K562 (cell line): ENCODE measurements at regions not wholly inside any gene's neighbourhood (a gene's known extent, or its start where the extent isn't known, plus 50 kb on each side); places are given as distances from the start of the nearest gene placed in this dataset.

Experiments used
- ATAC-seq: fragments of 200-7000 bp; cut with Tn5 transposase; 3 replicates; pipeline ENCODE4 v1.9.1; 2020; ENCODE audit warnings: moderate library complexity
- BruUV-seq: library from RNA; stranded (reverse); fragments of 400-500 nt; replicated peaks from 2 replicates; lab custom pipeline; 2021; lab: Mats Ljungman, UMichigan
- CTCF ChIA-PET: fragments of 300-600 bp; formaldehyde crosslinking; extraction: SDS; loops from one replicate; lab custom pipeline; 2021; ENCODE audit warnings: low intra/inter-chr PET ratio; lab: Yijun Ruan, JAX
- POLR2A ChIA-PET: fragments of 300-600, 350-650 bp; sonication (Branson Sonifier 250); formaldehyde crosslinking; extraction: SDS; loops from one replicate; lab custom pipeline; 2021; ENCODE audit warnings: antibody characterized with exemption, inconsistent platforms; lab: Yijun Ruan, JAX
- DNase-seq, 4 experiments: peaks; one replicate each; pipeline versions ENCODE4 v3.0.0 to v3.0.0-alpha.2; 2011 to 2018; ENCODE audit warnings: low spot score in 3 of 4, mixed read lengths in 3 of 4; ENCODE audit errors: extremely low read depth in 1 of 4
- FAIRE-seq: peaks from 2 replicates; lab custom pipeline; 2011; peaks lifted over from hg19 to GRCh38; lab: Jason Lieb, UNC
- H2AFZ ChIP-seq: 2 replicates; pipeline ENCODE4 v1.6.0; 2011; ENCODE audit warnings: low read depth, low read length, control low read depth, inconsistent platforms
- H3K27ac ChIP-seq: fragments of 200-600 bp; 3 replicates; pipeline ENCODE4 v1.8.0; 2011; ENCODE audit warnings: low read depth, mild to moderate bottlenecking, control low read depth, inconsistent platforms, low read length, moderate library complexity, mixed read lengths; ENCODE audit errors: extremely low read depth
- H3K27me3 ChIP-seq, 2 experiments: fragments of 300-600 bp in 1 of 2; 2 replicates in 1 of 2; 3 replicates in 1 of 2; pipeline versions ENCODE4 v1.6.0 to v1.8.0; 2011; ENCODE audit warnings: inconsistent platforms in 2 of 2, low read length in 2 of 2, mild to moderate bottlenecking in 1 of 2, mixed read lengths in 1 of 2, moderate library complexity in 1 of 2; ENCODE audit not compliant: control insufficient read depth in 2 of 2, insufficient read depth in 2 of 2
- H3K36me3 ChIP-seq: fragments of 300-600 bp; 3 replicates; pipeline ENCODE4 v1.8.0; 2011; ENCODE audit warnings: mild to moderate bottlenecking, low read length, inconsistent platforms; ENCODE audit not compliant: control insufficient read depth, insufficient read depth
- H3K4me1 ChIP-seq, 2 experiments: fragments of 200-600 bp in 1 of 2; replicated peaks in 1 of 2; 2 replicates in 1 of 2; 3 replicates in 1 of 2; pipeline versions ENCODE4 v1.5.1 to v1.8.0; 2011; ENCODE audit warnings: inconsistent platforms in 2 of 2, low read length in 2 of 2, mild to moderate bottlenecking in 1 of 2, mixed read lengths in 1 of 2, moderate library complexity in 1 of 2; ENCODE audit not compliant: control insufficient read depth in 2 of 2, insufficient read depth in 2 of 2
- H3K4me2 ChIP-seq: 2 replicates; pipeline ENCODE4 v1.6.1; 2011; ENCODE audit warnings: low read length, control low read depth, inconsistent platforms, mixed read lengths; ENCODE audit not compliant: insufficient read depth
- H3K4me3 ChIP-seq: fragments of 200-600 bp; sonication (generic), shearing (Covaris generic); 2 replicates; pipeline ENCODE4 v1.5.1; 2016; ENCODE audit warnings: control low read depth, inconsistent platforms
- H3K79me2 ChIP-seq: fragments of 200-600 bp; 3 replicates; pipeline ENCODE4 v1.8.0; 2011; ENCODE audit warnings: low read length, inconsistent platforms; ENCODE audit not compliant: control insufficient read depth, insufficient read depth
- H3K9ac ChIP-seq, 2 experiments: 2 replicates each; pipeline versions ENCODE4 v1.6.0 to v1.6.1; 2011; ENCODE audit warnings: low read depth in 2 of 2, low read length in 2 of 2, control low read depth in 1 of 2, inconsistent platforms in 1 of 2, mild to moderate bottlenecking in 1 of 2, mixed read lengths in 1 of 2; ENCODE audit not compliant: insufficient read depth in 1 of 2
- H3K9me1 ChIP-seq: one replicate; pipeline ENCODE4 v1.6.0; 2011; ENCODE audit warnings: inconsistent platforms, mild to moderate bottlenecking, low read length, moderate library complexity; ENCODE audit not compliant: control insufficient read depth, insufficient read depth
- H3K9me3 ChIP-seq: replicated peaks from 2 replicates; pipeline ENCODE4 v1.5.1; 2011; ENCODE audit warnings: low read depth, low read length, inconsistent platforms; ENCODE audit not compliant: control insufficient read depth, insufficient read depth
- H4K20me1 ChIP-seq: replicated peaks from 2 replicates; pipeline ENCODE4 v1.6.1; 2011; ENCODE audit warnings: low read length, inconsistent platforms, mixed read lengths; ENCODE audit not compliant: control insufficient read depth, insufficient read depth
- BCOR ChIP-seq: fragments of 450-650 bp; IDR thresholded peaks from 2 replicates; pipeline ENCODE4 v1.6.1; 2016
- BRF1 ChIP-seq: IDR thresholded peaks from 3 replicates; pipeline ENCODE4 v1.6.1; 2011; ENCODE audit warnings: borderline replicate concordance, mild to moderate bottlenecking; ENCODE audit not compliant: insufficient read length; ENCODE audit errors: extremely low read depth
- DPF2 ChIP-seq: fragments of 450-650 bp; IDR thresholded peaks from 2 replicates; pipeline ENCODE4 v1.6.1; 2016
- HNRNPK ChIP-seq: fragments of 200-400 bp; formaldehyde crosslinking; IDR thresholded peaks from one replicate; pipeline ENCODE4 v1.6.1; 2018; ENCODE audit warnings: mild to moderate bottlenecking, low read depth, low read length; ENCODE audit not compliant: poor library complexity, severe bottlenecking
- HOXB6 ChIP-seq: fragments of 250-450 bp; sonication (Bioruptor Pico); IDR thresholded peaks from 2 replicates; pipeline ENCODE4 v1.5.1; 2022; ENCODE audit warnings: mild to moderate bottlenecking, borderline replicate concordance
- MCM5 ChIP-seq: fragments of 450-650 bp; IDR thresholded peaks from 2 replicates; pipeline ENCODE4 v1.6.1; 2016; ENCODE audit warnings: low read depth
- MTF1 ChIP-seq: fragments of 250-450 bp; sonication (Bioruptor Pico); IDR thresholded peaks from 2 replicates; pipeline ENCODE4 v1.9.0; 2021; ENCODE audit warnings: moderate library complexity, mild to moderate bottlenecking, inconsistent platforms, borderline replicate concordance
- OTX1 ChIP-seq: fragments of 450-650 bp; formaldehyde crosslinking; IDR thresholded peaks from 2 replicates; pipeline ENCODE4 v1.4.0; 2022; ENCODE audit warnings: mild to moderate bottlenecking
- RBM34 ChIP-seq: fragments of 200-400 bp; formaldehyde crosslinking; IDR thresholded peaks from 2 replicates; pipeline ENCODE4 v1.6.1; 2018; ENCODE audit warnings: low read length, borderline replicate concordance; ENCODE audit not compliant: insufficient read depth
- TAF15 ChIP-seq: fragments of 200-400 bp; formaldehyde crosslinking; IDR thresholded peaks from 2 replicates; pipeline ENCODE4 v1.6.1; 2017; ENCODE audit warnings: mild to moderate bottlenecking, low read depth, low read length, moderate library complexity
- ZNF12 ChIP-seq: sonication (generic); formaldehyde crosslinking; IDR thresholded peaks from 2 replicates; pipeline ENCODE4 v1.4.0; 2020; ENCODE audit warnings: mild to moderate bottlenecking, missing genetic modification reagents
- ZNF347 ChIP-seq: fragments of 450-650 bp; formaldehyde crosslinking; IDR thresholded peaks from 2 replicates; pipeline ENCODE4 v1.4.0; 2020; ENCODE audit warnings: low read depth, mild to moderate bottlenecking, moderate library complexity
- ZNF354B ChIP-seq: fragments of 250-450 bp; sonication (Bioruptor Pico); IDR thresholded peaks from 2 replicates; pipeline ENCODE4 v1.4.0; 2020
- ZNF830 ChIP-seq: fragments of 250-450 bp; sonication (Bioruptor Pico); IDR thresholded peaks from 2 replicates; pipeline ENCODE4 v1.5.0; 2021; ENCODE audit warnings: mild to moderate bottlenecking
- WGBS: fragments of 100-300 bp; shearing (Covaris generic); methylation state at CpG from one replicate; pipeline ENCODE4 v1.1.6; 2016; ENCODE audit warnings: low coverage, mixed read lengths; ENCODE audit not compliant: insufficient coverage; ENCODE audit errors: missing lambda C conversion rate; 5-methylcytosine and 5-hydroxymethylcytosine counted together
- in situ Hi-C: fragments of 300-500 bp; cut with MboI; formaldehyde crosslinking; loops from 4 replicates; pipeline ENCODE4 v1.15.0; 2018; ENCODE audit warnings: inconsistent platforms, mixed read lengths
- intact Hi-C: fragments of 100-400 bp; cut with micrococcal nuclease; formaldehyde crosslinking; loops from 2 replicates; pipeline ENCODE4 v1.14.2; 2022
- TF ChIP-seq, protein P1 (sequence below): sonication (generic); formaldehyde crosslinking; IDR thresholded peaks from 2 replicates; pipeline ENCODE4 v1.8.1; 2023; ENCODE audit warnings: mild to moderate bottlenecking, missing genetic modification reagents
- TF ChIP-seq, protein P2 (sequence below): IDR thresholded peaks from 3 replicates; pipeline ENCODE4 v1.6.1; 2011; ENCODE audit warnings: borderline replicate concordance, mild to moderate bottlenecking; ENCODE audit not compliant: insufficient read length, insufficient read depth
- TF ChIP-seq, protein P3 (sequence below): fragments of 250-450 bp; sonication (Bioruptor Pico); IDR thresholded peaks from 2 replicates; pipeline ENCODE4 v1.8.0; 2021; ENCODE audit warnings: borderline replicate concordance, mild to moderate bottlenecking, moderate library complexity; ENCODE audit not compliant: poor library complexity, severe bottlenecking
- TF ChIP-seq, protein P4 (sequence below): fragments of 450-650 bp; IDR thresholded peaks from 2 replicates; pipeline ENCODE4 v1.6.1; 2016; ENCODE audit warnings: low read depth, mild to moderate bottlenecking, moderate library complexity

DNA sequence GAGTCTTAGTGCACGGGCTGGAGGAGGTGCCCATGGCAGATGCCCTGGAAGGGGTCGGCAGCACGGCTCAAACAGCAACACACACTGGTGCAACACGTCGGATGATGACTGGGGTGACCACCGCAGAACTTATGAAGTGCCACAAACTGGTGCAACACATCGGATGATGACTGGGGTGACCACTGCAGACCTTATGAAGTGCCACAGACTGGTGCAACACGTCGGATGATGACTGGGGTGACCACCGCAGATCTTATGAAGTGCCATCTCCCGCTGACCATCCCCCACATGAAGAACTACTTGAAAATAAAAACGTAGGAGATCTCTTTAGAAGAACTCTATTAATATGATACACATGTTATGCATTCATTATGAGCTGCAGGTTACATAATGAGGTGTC lies 218.3 kb downstream of the TBXT start:
- H3K27ac ChIP-seq, result no peak overlapping the region
- intact Hi-C loops (no loop called here), in situ Hi-C loops (no loop called here)
- H3K4me2 ChIP-seq, result no peak overlapping the region
- POLR2A ChIA-PET, result no interaction called here
- H3K4me1 ChIP-seq, result no peaks in the 10 kb centered on the region
- no peaks in the 10 kb centered on the region for H3K9me3 ChIP-seq
- CTCF ChIA-PET, result no interaction called here
- TF ChIP-seq ZNF347 (CRISPR knock-in tag) (no peak), RBM34 (no peak), ZNF830 (no peak), MCM5 (no peak), ZNF354B (CRISPR knock-in tag) (no peak), HNRNPK (no peak), ZNF12 (no peak), OTX1 (CRISPR knock-in tag) (no peak), TAF15 (no peak), MTF1 (CRISPR knock-in tag) (no peak), HOXB6 (CRISPR knock-in tag) (no peak), BCOR (no peak), DPF2 (no peak), BRF1 (no peak)
- TF ChIP-seq, protein P1, sequence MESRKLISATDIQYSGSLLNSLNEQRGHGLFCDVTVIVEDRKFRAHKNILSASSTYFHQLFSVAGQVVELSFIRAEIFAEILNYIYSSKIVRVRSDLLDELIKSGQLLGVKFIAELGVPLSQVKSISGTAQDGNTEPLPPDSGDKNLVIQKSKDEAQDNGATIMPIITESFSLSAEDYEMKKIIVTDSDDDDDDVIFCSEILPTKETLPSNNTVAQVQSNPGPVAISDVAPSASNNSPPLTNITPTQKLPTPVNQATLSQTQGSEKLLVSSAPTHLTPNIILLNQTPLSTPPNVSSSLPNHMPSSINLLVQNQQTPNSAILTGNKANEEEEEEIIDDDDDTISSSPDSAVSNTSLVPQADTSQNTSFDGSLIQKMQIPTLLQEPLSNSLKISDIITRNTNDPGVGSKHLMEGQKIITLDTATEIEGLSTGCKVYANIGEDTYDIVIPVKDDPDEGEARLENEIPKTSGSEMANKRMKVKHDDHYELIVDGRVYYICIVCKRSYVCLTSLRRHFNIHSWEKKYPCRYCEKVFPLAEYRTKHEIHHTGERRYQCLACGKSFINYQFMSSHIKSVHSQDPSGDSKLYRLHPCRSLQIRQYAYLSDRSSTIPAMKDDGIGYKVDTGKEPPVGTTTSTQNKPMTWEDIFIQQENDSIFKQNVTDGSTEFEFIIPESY (CRISPR knock-in tag), result no peak
- TF ChIP-seq, protein P2, sequence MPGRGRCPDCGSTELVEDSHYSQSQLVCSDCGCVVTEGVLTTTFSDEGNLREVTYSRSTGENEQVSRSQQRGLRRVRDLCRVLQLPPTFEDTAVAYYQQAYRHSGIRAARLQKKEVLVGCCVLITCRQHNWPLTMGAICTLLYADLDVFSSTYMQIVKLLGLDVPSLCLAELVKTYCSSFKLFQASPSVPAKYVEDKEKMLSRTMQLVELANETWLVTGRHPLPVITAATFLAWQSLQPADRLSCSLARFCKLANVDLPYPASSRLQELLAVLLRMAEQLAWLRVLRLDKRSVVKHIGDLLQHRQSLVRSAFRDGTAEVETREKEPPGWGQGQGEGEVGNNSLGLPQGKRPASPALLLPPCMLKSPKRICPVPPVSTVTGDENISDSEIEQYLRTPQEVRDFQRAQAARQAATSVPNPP, result no peak
- TF ChIP-seq, protein P3, sequence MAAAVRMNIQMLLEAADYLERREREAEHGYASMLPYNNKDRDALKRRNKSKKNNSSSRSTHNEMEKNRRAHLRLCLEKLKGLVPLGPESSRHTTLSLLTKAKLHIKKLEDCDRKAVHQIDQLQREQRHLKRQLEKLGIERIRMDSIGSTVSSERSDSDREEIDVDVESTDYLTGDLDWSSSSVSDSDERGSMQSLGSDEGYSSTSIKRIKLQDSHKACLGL, result no peak
- TF ChIP-seq, protein P4, sequence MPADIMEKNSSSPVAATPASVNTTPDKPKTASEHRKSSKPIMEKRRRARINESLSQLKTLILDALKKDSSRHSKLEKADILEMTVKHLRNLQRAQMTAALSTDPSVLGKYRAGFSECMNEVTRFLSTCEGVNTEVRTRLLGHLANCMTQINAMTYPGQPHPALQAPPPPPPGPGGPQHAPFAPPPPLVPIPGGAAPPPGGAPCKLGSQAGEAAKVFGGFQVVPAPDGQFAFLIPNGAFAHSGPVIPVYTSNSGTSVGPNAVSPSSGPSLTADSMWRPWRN, result no peak
- H3K36me3 ChIP-seq, result no peaks in the 10 kb centered on the region
- no peaks in the 10 kb centered on the region for H3K79me2 ChIP-seq
- FAIRE-seq (no peak), DNase-seq (no peak), ATAC-seq (no peak)
- peaks cover 0 to 7% of the 10 kb centered on the region in 2 experiments; a peak in 3 of 5 replicates for H3K27me3 ChIP-seq
- no peaks in the 10 kb centered on the region for H3K9me1 ChIP-seq
- no TSS peak for BruUV-seq
- no peaks in the 10 kb centered on the region for H4K20me1 ChIP-seq
- H3K9ac ChIP-seq, result no peak overlapping the region
- WGBS, result 2% methylated on average over 12 of the region's 12 CpGs
- H3K4me3 ChIP-seq, result no peak overlapping the region
- no peak overlapping the region for H2AFZ ChIP-seq
